Esophagus squamous epithelium (tissue), 5 donors: ENCODE measurements at regions not wholly inside any gene's neighbourhood (a gene's known extent, or its start where the extent isn't known, plus 50 kb on each side); places are given as distances from the start of the nearest gene placed in this dataset.

ENCODE experiments used
- DNase-seq: peaks from one replicate; lab custom pipeline; 2025; lab: John Stamatoyannopoulos, UW
- H3K27ac ChIP-seq, 4 donors: fragments of 200-600 bp; sonication (generic); one replicate each; pipeline ENCODE4 v1.5.1; 2016 to 2019; ENCODE audit warnings: mild to moderate bottlenecking in 1 of 4
- H3K27me3 ChIP-seq, 4 donors: fragments of 200-600 bp; sonication (generic); 1 replicate in 3 of 4; 2 replicates in 1 of 4; pipeline versions ENCODE4 v1.5.1 to v1.6.0; 2017 to 2021; ENCODE audit warnings: antibody characterized with exemption in 1 of 4
- H3K36me3 ChIP-seq, 3 donors: fragments of 200-600 bp; sonication (generic); one replicate each; pipeline ENCODE4 v1.5.1; 2016 to 2019
- H3K4me1 ChIP-seq, 3 donors: fragments of 200-600 bp; sonication (generic); one replicate each; pipeline ENCODE4 v1.5.1; 2017 to 2019
- H3K4me3 ChIP-seq, 4 donors: fragments of 200-600 bp; sonication (generic); 1 replicate in 3 of 4; 2 replicates in 1 of 4; pipeline ENCODE4 v1.5.1; 2016 to 2019; ENCODE audit warnings: mild to moderate bottlenecking in 2 of 4, moderate library complexity in 1 of 4
- H3K9me3 ChIP-seq, 3 donors: fragments of 200-600 bp; sonication (generic); one replicate each; pipeline ENCODE4 v1.5.1; 2016 to 2019
- CTCF ChIP-seq, 6 experiments: fragments of 450-650 bp in 4 of 6; fragments of 200-600 bp in 2 of 6; sonication (generic) in 2 of 6; IDR thresholded peaks; one replicate each; pipeline ENCODE4 v1.5.1; 2016 to 2019; ENCODE audit warnings: antibody characterized with exemption in 6 of 6, mild to moderate bottlenecking in 4 of 6, moderate library complexity in 4 of 6
- POLR2A ChIP-seq, 4 donors: fragments of 450-650 bp; IDR thresholded peaks; one replicate each; pipeline ENCODE4 v1.6.1; 2017; ENCODE audit warnings: antibody characterized with exemption in 4 of 4, mild to moderate bottlenecking in 4 of 4, moderate library complexity in 3 of 4
- WGBS, 2 donors: methylation state at CpG; one replicate each; pipeline ENCODE4 v1.1.5; 2018; 5-methylcytosine and 5-hydroxymethylcytosine counted together
- intact Hi-C: fragments of 100-400 bp; cut with DNase I; formaldehyde crosslinking; loops from one replicate; pipeline ENCODE4 v1.15.0; 2022
- donor health status: DM: yes; HTN: yes; CAD: no.

- DNase-seq: no peak
- intact Hi-C loops: no loop called here
- no peak overlapping the region for H3K27ac ChIP-seq
- WGBS, 2 donors: 73 to 86% methylated on average over 3 of the region's 3 CpGs
- no peak for TF ChIP-seq CTCF (IDR thresholded peaks at IDR 0.05)
- no peak for TF ChIP-seq POLR2A (IDR thresholded peaks at IDR 0.05)
- H3K4me1 ChIP-seq: peaks cover 9 to 37% (median 16%) of the 10 kb centered on the region in 3 donors
- H3K27me3 ChIP-seq: peaks cover 0 to 76% (median 0%) of the 10 kb centered on the region in 4 donors
- no peak overlapping the region for H3K4me3 ChIP-seq
- H3K36me3 ChIP-seq: no peaks in the 10 kb centered on the region
- H3K9me3 ChIP-seq: no peaks in the 10 kb centered on the region
These were observed 88.2 kb upstream of the EPB41L3 start for GRCh38 chr18:5632041-5632440.

- peaks cover 0 to 86% (median 0%) of the 10 kb centered on the region in 4 donors for H3K27me3 ChIP-seq
- H3K4me1 ChIP-seq: peaks cover 9 to 37% (median 16%) of the 10 kb centered on the region in 3 donors
- no peaks in the 10 kb centered on the region for H3K9me3 ChIP-seq
- intact Hi-C loops: no loop called here
- WGBS, 2 donors: 41 to 43% methylated on average over 10 to 12 of the region's 12 CpGs
- H3K4me3 ChIP-seq: peak overlapping the region in 2 of 4 donors; percentile 73 to 81
- TF ChIP-seq CTCF (IDR thresholded peaks at IDR 0.05) (no peak), POLR2A (IDR thresholded peaks at IDR 0.05) (no peak)
- H3K36me3 ChIP-seq: no peaks in the 10 kb centered on the region
- no peak for DNase-seq
- H3K27ac ChIP-seq: no peak overlapping the region
These were observed 87.2 kb upstream of the EPB41L3 start for GRCh38 chr18:5630900-5631413.

GRCh38 chr18:5630057-5630899 is 86.5 kb upstream of the EPB41L3 start:
- no peaks in the 10 kb centered on the region for H3K36me3 ChIP-seq
- TF ChIP-seq POLR2A (IDR thresholded peaks at IDR 0.05): peak in 1 of 4 donors; percentile 67
- no peak for TF ChIP-seq CTCF (IDR thresholded peaks at IDR 0.05)
- H3K9me3 ChIP-seq: no peaks in the 10 kb centered on the region
- DNase-seq: no peak
- H3K27me3 ChIP-seq: peaks cover 0 to 93% (median 0%) of the 10 kb centered on the region in 4 donors
- WGBS, 2 donors: 0 to 4% methylated on average over 1 to 35 of the region's 79 CpGs
- peaks cover 9 to 37% (median 16%) of the 10 kb centered on the region in 3 donors for H3K4me1 ChIP-seq
- intact Hi-C loops: no loop called here
- peak overlapping the region; percentile 51 to 81 (median 64) for H3K4me3 ChIP-seq
- H3K27ac ChIP-seq: peak overlapping the region; percentile 58 to 86 (median 73)

- WGBS, 2 donors: no CpG with 5 or more reads among the region's 90 CpGs
- Histone ChIP-seq H3K9me3 (no peaks in the 10 kb centered on the region), H3K4me3 (peak overlapping the region; percentile 51 to 81 (median 64)), H3K36me3 (no peaks in the 10 kb centered on the region), H3K27me3 (peaks cover 0 to 84% (median 0%) of the 10 kb centered on the region in 4 donors), H3K4me1 (peaks cover 9 to 37% (median 16%) of the 10 kb centered on the region in 3 donors), H3K27ac (peak overlapping the region; percentile 58 to 86 (median 73))
- TF ChIP-seq POLR2A (IDR thresholded peaks at IDR 0.05): no peak
- TF ChIP-seq CTCF (IDR thresholded peaks at IDR 0.05): no peak
- intact Hi-C loops: no loop called here
- DNase-seq: no peak
These were observed 84.9 kb upstream of the EPB41L3 start for GRCh38 chr18:5628512-5629255.
